ENCODE measurements at regions not wholly inside any gene's neighbourhood (a gene's known extent, or its start where the extent isn't known, plus 50 kb on each side); places are given as distances from the start of the nearest gene placed in this dataset.

DNA sequence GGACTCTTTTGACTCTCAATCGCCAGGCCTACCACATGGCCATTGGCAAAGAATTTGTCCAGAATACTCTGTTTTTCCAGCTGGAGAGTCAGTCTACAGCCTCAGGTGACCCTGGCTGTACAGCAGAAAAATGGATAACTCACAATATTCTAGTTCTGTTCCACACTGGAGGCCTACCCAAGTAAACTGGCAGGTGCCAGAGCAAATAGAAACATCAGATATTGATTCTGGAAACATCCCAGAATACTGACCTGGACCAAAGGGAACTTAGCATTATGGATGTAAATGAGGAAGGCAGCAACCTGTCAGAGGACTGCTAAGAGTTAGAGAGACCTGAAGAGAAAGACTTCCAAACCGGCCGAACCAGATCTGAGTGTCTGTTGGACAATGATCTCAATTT, 147.9 kb upstream of the SMAD1 start:
- TF ChIP-seq, protein P1, sequence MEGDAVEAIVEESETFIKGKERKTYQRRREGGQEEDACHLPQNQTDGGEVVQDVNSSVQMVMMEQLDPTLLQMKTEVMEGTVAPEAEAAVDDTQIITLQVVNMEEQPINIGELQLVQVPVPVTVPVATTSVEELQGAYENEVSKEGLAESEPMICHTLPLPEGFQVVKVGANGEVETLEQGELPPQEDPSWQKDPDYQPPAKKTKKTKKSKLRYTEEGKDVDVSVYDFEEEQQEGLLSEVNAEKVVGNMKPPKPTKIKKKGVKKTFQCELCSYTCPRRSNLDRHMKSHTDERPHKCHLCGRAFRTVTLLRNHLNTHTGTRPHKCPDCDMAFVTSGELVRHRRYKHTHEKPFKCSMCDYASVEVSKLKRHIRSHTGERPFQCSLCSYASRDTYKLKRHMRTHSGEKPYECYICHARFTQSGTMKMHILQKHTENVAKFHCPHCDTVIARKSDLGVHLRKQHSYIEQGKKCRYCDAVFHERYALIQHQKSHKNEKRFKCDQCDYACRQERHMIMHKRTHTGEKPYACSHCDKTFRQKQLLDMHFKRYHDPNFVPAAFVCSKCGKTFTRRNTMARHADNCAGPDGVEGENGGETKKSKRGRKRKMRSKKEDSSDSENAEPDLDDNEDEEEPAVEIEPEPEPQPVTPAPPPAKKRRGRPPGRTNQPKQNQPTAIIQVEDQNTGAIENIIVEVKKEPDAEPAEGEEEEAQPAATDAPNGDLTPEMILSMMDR (IDR thresholded peaks at IDR 0.05; ENCODE audit: partially characterized antibody, unreplicated experiment): no peak
- no peak overlapping the region for H3K27ac Mint-ChIP-seq (ENCODE audit: unreplicated experiment)
- no peaks in the 10 kb centered on the region for H3K9me3 Mint-ChIP-seq (ENCODE audit: unreplicated experiment)
- H3K4me3 Mint-ChIP-seq (ENCODE audit: unreplicated experiment): no peak overlapping the region
- no peaks in the 10 kb centered on the region for H3K27me3 Mint-ChIP-seq (ENCODE audit: unreplicated experiment)
- H3K4me1 Mint-ChIP-seq (ENCODE audit: low read depth, unreplicated experiment): peaks cover 6% of the 10 kb centered on the region
- DNase-seq: no peak
- H3K36me3 Mint-ChIP-seq (ENCODE audit: unreplicated experiment): no peaks in the 10 kb centered on the region

DNA sequence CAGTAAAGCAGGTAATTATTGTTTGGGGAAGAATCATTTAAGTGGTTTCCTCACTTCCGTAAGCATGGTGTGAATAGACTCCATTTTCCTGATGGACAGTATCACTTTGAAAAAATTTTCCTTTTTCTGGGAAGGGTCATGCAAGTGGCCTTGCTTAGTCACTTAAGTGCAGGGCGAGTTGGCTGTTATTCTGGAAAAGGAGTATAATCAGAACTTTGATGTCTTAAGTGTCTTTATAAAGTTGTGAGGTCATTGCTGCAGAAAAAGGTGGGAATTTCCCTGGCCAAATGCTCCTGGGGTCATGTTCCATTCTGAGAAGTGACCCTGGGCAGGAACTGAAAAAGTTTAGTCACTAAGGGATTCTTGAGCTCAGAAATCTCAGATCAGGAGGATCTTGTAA, 146.1 kb upstream of the OTUD4 start:
- peaks cover 6% of the 10 kb centered on the region for H3K27me3 Mint-ChIP-seq (ENCODE audit: unreplicated experiment)
- no peak overlapping the region for H3K27ac Mint-ChIP-seq (ENCODE audit: unreplicated experiment)
- no peak for DNase-seq
- peaks cover 5% of the 10 kb centered on the region for H3K36me3 Mint-ChIP-seq (ENCODE audit: unreplicated experiment)
- H3K4me3 Mint-ChIP-seq (ENCODE audit: unreplicated experiment): no peak overlapping the region
- TF ChIP-seq, protein P1 (IDR thresholded peaks at IDR 0.05; ENCODE audit: partially characterized antibody, unreplicated experiment): no peak
- peaks cover 2% of the 10 kb centered on the region for H3K9me3 Mint-ChIP-seq (ENCODE audit: unreplicated experiment)
- no peaks in the 10 kb centered on the region for H3K4me1 Mint-ChIP-seq (ENCODE audit: low read depth, unreplicated experiment)

DNA sequence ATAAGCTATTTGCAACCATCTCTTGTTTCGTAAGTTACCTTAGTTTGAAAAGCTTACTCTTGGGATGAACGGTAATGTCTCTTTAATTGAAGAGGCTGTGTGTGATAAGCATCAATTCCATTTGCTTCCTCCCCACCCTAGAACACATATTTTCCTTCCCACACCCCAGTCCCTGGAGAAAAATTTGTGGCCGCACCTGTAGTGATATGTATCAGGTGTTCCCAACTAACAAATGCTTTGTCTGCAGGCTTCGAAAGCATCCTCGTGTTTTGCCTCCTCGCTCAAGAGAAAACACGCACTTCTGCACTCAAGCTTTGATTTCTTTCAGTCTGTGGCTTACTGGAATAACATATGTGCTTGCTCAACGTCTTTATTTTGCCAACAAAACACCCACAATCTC, 143.8 kb upstream of the OTUD4 start:
- H3K4me3 Mint-ChIP-seq (ENCODE audit: unreplicated experiment): no peak overlapping the region
- H3K36me3 Mint-ChIP-seq (ENCODE audit: unreplicated experiment): peaks cover 5% of the 10 kb centered on the region
- peaks cover 2% of the 10 kb centered on the region for H3K9me3 Mint-ChIP-seq (ENCODE audit: unreplicated experiment)
- H3K4me1 Mint-ChIP-seq (ENCODE audit: low read depth, unreplicated experiment): no peaks in the 10 kb centered on the region
- H3K27ac Mint-ChIP-seq (ENCODE audit: unreplicated experiment): no peak overlapping the region
- TF ChIP-seq, protein P1 (IDR thresholded peaks at IDR 0.05; ENCODE audit: partially characterized antibody, unreplicated experiment): no peak
- peaks cover 6% of the 10 kb centered on the region for H3K27me3 Mint-ChIP-seq (ENCODE audit: unreplicated experiment)
- DNase-seq: no peak

DNA sequence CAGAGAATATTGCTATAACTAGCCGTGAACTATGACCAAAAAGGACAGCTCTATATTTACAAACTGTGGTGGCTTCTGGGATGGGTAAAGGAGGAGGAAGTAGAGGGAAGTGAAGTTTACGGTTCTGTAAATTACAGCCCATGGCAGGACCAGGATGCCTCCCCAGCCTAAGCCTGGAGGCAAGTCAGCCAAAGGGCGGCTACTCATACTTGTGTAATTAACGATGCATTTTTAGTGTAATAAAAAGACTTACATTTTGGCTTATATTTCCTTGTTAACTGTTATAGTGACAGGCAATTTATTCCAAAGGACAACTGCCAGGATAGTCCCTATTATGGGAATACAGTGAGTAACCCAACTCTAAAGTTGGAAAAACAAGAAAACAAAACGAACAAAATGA, 139.9 kb upstream of the OTUD4 start:
- Mint-ChIP-seq H3K9me3 (ENCODE audit: unreplicated experiment) (no peaks in the 10 kb centered on the region), H3K4me3 (ENCODE audit: unreplicated experiment) (no peak overlapping the region), H3K36me3 (ENCODE audit: unreplicated experiment) (no peaks in the 10 kb centered on the region), H3K27me3 (ENCODE audit: unreplicated experiment) (no peaks in the 10 kb centered on the region), H3K27ac (ENCODE audit: unreplicated experiment) (no peak overlapping the region), H3K4me1 (ENCODE audit: low read depth, unreplicated experiment) (no peaks in the 10 kb centered on the region)
- DNase-seq: no peak
- TF ChIP-seq, protein P1 (IDR thresholded peaks at IDR 0.05; ENCODE audit: partially characterized antibody, unreplicated experiment): no peak

DNA sequence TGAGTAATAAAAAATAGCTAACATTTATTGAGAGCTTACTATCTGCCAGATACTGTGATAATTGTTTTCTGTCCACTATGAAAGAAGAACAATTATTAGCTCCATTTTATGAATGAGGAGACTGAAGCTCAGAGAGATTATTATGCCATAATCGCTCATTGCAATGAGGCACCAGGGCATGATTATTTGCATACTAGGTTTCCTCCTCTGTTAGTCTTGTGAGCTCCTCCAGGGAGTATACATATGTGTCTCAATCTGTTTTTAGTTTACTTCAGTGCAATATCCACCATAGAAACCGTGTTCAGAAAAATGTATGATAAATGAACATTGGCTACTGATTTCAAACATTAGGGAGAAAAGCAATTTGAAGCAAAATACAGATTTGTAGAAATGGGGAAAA, 139.4 kb upstream of the OTUD4 start:
- DNase-seq: no peak
- H3K36me3 Mint-ChIP-seq (ENCODE audit: unreplicated experiment): no peaks in the 10 kb centered on the region
- no peaks in the 10 kb centered on the region for H3K9me3 Mint-ChIP-seq (ENCODE audit: unreplicated experiment)
- H3K27me3 Mint-ChIP-seq (ENCODE audit: unreplicated experiment): no peaks in the 10 kb centered on the region
- TF ChIP-seq, protein P1 (IDR thresholded peaks at IDR 0.05; ENCODE audit: partially characterized antibody, unreplicated experiment): no peak
- H3K4me3 Mint-ChIP-seq (ENCODE audit: unreplicated experiment): no peak overlapping the region
- H3K4me1 Mint-ChIP-seq (ENCODE audit: low read depth, unreplicated experiment): no peaks in the 10 kb centered on the region
- H3K27ac Mint-ChIP-seq (ENCODE audit: unreplicated experiment): no peak overlapping the region
